ENCODE measurements at regions not wholly inside any gene's neighbourhood (a gene's known extent, or its start where the extent isn't known, plus 50 kb on each side); places are given as distances from the start of the nearest gene placed in this dataset.

GRCh38 chr3:124542214-124542869 lies 187.9 kb upstream of the UMPS start:
- TF ChIP-seq CTCF (IDR thresholded peaks at IDR 0.05; ENCODE audit: insufficient read depth, low read length, poor library complexity, severe bottlenecking) = no peak
- no peak for TF ChIP-seq EZH2phosphoT487 (conservative IDR thresholded peaks at IDR 0.05; ENCODE audit: low read length)

Data from SU-DHL-6 (cell line).